Stimulated activated CD8-positive, alpha-beta memory T cell treated with anti-CD3 and anti-CD28 coated beads, Interleukin-7, amount 100 ng/mL, for 4 hours (primary cell): ENCODE measurements at regions not wholly inside any gene's neighbourhood (a gene's known extent, or its start where the extent isn't known, plus 50 kb on each side); places are given as distances from the start of the nearest gene placed in this dataset.

Experiments
- DNase-seq, 2 donors: peaks; one replicate each; pipeline ENCODE4 v3.0.0-alpha.2; 2020; ENCODE audit warnings: low read depth in 2 of 2

- DNase-seq = no peak
These were observed 77.6 kb upstream of the SESN3 start for GRCh38 chr11:95308512-95309035.

GRCh38 chr11:95307286-95307685, 76.3 kb upstream of the SESN3 start:
- DNase-seq = no peak

GRCh38 chr11:95306801-95307200, 75.8 kb upstream of the SESN3 start:
- DNase-seq = no peak

- no peak for DNase-seq
These were observed 75.1 kb upstream of the SESN3 start for GRCh38 chr11:95306123-95306522.

- no peak for DNase-seq
These were observed 74.7 kb upstream of the SESN3 start for GRCh38 chr11:95305705-95306104.

- DNase-seq = no peak
These were observed 73.8 kb upstream of the SESN3 start for GRCh38 chr11:95304777-95305176.

GRCh38 chr11:95302211-95302610, 71.2 kb upstream of the SESN3 start:
- DNase-seq = no peak

GRCh38 chr11:95301474-95301873, 70.5 kb upstream of the SESN3 start:
- DNase-seq = no peak

- DNase-seq = no peak
These were observed 68.2 kb upstream of the SESN3 start for GRCh38 chr11:95299078-95299679.

- no peak for DNase-seq
These were observed 66.9 kb upstream of the SESN3 start for GRCh38 chr11:95297680-95298452.

- no peak for DNase-seq
These were observed 65.6 kb upstream of the SESN3 start for GRCh38 chr11:95296621-95297025.

- no peak for DNase-seq
These were observed 65.2 kb upstream of the SESN3 start for GRCh38 chr11:95296165-95296564.

- no peak for DNase-seq
These were observed 64.6 kb upstream of the SESN3 start for GRCh38 chr11:95295382-95296149.

- no peak for DNase-seq
These were observed 63.7 kb upstream of the SESN3 start for GRCh38 chr11:95294701-95295100.

- no peak for DNase-seq
These were observed 62.1 kb upstream of the SESN3 start for GRCh38 chr11:95293116-95293515.

- DNase-seq = no peak
These were observed 60.9 kb upstream of the SESN3 start for GRCh38 chr11:95291946-95292345.

GRCh38 chr11:95289378-95290101, 58.5 kb upstream of the SESN3 start:
- no peak for DNase-seq

GRCh38 chr11:95284057-95285052, 53.4 kb upstream of the SESN3 start:
- no peak for DNase-seq

- no peak for DNase-seq
These were observed 52.6 kb upstream of the SESN3 start for GRCh38 chr11:95283650-95284049.

GRCh38 chr11:95283146-95283545, 52.1 kb upstream of the SESN3 start:
- DNase-seq = no peak

- no peak for DNase-seq
These were observed 51.3 kb upstream of the SESN3 start for GRCh38 chr11:95282291-95282751.
